Esophagus muscularis mucosa (tissue), 3 donors: ENCODE measurements at regions not wholly inside any gene's neighbourhood (a gene's known extent, or its start where the extent isn't known, plus 50 kb on each side); places are given as distances from the start of the nearest gene placed in this dataset.

ENCODE experiments used
- CTCF ChIP-seq, 3 experiments: fragments of 200-600 bp in 2 of 3; fragments of 450-650 bp in 1 of 3; sonication (generic) in 2 of 3; IDR thresholded peaks; one replicate each; pipeline ENCODE4 v1.5.1; 2017 to 2019; ENCODE audit warnings: antibody characterized with exemption in 3 of 3, mild to moderate bottlenecking in 2 of 3, moderate library complexity in 1 of 3
- POLR2A ChIP-seq: fragments of 450-650 bp; IDR thresholded peaks from one replicate; pipeline ENCODE4 v1.6.1; 2017; ENCODE audit warnings: antibody characterized with exemption, moderate library complexity, mild to moderate bottlenecking, low read depth
- POLR2AphosphoS5 ChIP-seq, 2 donors: sonication (generic); formaldehyde crosslinking; IDR thresholded peaks; one replicate each; pipeline ENCODE4 v1.6.1; 2017; ENCODE audit warnings: antibody characterized with exemption in 2 of 2

DNA sequence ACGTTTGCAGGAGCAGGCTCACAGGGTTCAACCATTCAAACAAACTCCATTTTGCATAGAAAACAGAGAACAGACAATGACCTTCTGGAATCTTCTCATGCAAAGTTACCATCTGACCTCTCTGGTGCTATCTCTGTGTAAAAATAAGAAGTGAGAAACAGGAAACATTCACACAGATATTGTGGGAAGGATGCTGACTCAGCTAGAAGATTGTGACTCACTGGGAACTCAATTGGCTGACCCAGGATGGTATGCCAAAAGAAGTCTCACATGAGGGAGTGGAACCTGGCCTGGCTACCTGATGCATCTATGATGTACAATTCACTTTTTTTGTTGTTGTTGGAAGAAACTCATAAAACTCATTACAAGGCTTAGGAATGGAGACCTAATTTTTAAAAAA lies 61.1 kb upstream of the TBX18 start:
- TF ChIP-seq CTCF (IDR thresholded peaks at IDR 0.05) (no peak), POLR2A (no peak), POLR2AphosphoS5 (IDR thresholded peaks at IDR 0.05) (no peak)
